ENCODE measurements at regions not wholly inside any gene's neighbourhood (a gene's known extent, or its start where the extent isn't known, plus 50 kb on each side); places are given as distances from the start of the nearest gene placed in this dataset.

DNA sequence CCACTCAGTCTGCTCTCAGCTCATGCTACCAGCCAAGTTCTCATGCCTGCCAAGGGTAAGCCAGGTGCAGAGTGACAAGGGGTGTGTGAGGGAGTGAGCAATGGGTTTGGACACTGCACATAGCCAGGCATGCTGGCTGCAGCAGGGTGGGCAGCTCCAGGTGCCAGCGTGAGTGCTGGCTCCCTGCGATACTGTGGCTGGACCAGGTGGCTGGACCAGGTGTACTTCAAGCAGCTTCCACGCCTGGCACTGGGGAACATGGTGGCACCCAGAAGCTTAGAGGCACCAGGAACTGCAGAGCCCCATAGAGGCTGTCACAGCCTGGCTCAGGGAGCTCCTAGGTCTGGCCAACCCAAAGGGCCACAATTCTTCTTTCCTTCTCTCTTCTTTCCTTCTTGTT, 234.9 kb upstream of the GIMD1 start:
- Histone ChIP-seq H3K27ac (replicated peaks) (no peak overlapping the region), H3K27me3 (ENCODE audit: low read depth) (no peaks in the 10 kb centered on the region), H3K36me3 (no peaks in the 10 kb centered on the region), H3K4me3 (no peak overlapping the region), H3K4me1 (no peaks in the 10 kb centered on the region), H3K9me3 (replicated peaks) (peaks cover 7% of the 10 kb centered on the region)
- no peak for DNase-seq
- TF ChIP-seq, protein P1, sequence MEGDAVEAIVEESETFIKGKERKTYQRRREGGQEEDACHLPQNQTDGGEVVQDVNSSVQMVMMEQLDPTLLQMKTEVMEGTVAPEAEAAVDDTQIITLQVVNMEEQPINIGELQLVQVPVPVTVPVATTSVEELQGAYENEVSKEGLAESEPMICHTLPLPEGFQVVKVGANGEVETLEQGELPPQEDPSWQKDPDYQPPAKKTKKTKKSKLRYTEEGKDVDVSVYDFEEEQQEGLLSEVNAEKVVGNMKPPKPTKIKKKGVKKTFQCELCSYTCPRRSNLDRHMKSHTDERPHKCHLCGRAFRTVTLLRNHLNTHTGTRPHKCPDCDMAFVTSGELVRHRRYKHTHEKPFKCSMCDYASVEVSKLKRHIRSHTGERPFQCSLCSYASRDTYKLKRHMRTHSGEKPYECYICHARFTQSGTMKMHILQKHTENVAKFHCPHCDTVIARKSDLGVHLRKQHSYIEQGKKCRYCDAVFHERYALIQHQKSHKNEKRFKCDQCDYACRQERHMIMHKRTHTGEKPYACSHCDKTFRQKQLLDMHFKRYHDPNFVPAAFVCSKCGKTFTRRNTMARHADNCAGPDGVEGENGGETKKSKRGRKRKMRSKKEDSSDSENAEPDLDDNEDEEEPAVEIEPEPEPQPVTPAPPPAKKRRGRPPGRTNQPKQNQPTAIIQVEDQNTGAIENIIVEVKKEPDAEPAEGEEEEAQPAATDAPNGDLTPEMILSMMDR (IDR thresholded peaks at IDR 0.05; ENCODE audit: borderline replicate concordance): no peak
- intact Hi-C loops (cut with micrococcal nuclease): no loop called here

DNA sequence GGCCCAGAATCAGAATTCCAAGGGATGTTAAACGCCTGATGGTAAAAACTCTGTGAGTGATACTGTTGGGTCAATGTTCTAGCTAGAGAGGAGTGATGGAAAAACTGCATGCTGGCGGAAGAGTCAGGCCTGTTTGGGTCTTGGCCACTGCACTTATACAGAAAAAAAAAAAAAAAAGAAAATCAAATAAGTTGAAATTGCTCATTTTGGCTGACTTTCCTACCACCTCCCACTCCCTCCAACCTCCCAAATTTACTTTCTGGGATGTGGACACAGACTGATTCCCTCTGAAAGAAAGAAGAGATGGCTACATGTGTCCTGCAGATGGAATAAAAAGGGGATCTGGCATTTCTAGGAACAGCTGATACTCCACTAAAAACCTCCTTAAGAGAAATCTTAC, 234.1 kb upstream of the GIMD1 start:
- Histone ChIP-seq H3K9me3 (replicated peaks) (peaks cover 7% of the 10 kb centered on the region), H3K27ac (replicated peaks) (no peak overlapping the region), H3K4me3 (no peak overlapping the region), H3K4me1 (no peaks in the 10 kb centered on the region), H3K27me3 (ENCODE audit: low read depth) (no peaks in the 10 kb centered on the region), H3K36me3 (no peaks in the 10 kb centered on the region)
- intact Hi-C loops (cut with micrococcal nuclease): no loop called here
- no peak for DNase-seq
- TF ChIP-seq, protein P1 (IDR thresholded peaks at IDR 0.05; ENCODE audit: borderline replicate concordance): no peak

DNA sequence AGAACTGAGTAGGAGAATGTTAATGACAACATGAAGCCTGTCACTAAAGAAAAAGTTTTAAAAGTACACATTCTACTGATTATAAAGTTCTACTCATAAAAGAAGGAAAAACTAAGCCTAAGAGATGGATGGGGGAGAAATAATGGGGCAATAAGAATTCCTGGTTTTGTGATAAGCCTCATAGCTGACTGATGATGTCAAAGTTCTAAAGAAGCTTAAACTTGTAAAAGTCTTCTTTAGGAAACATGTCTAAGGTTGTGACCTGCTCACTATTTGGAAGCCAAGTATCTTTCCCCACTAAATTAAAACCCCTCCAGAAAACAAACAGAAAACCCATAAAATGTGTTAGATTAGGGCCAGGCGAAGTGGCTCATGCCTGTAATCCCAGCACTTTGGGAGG, 232.9 kb upstream of the GIMD1 start:
- H3K4me3 ChIP-seq: no peak overlapping the region
- H3K36me3 ChIP-seq: no peaks in the 10 kb centered on the region
- DNase-seq: no peak
- TF ChIP-seq, protein P1 (IDR thresholded peaks at IDR 0.05; ENCODE audit: borderline replicate concordance): no peak
- no peak overlapping the region for H3K27ac ChIP-seq (replicated peaks)
- intact Hi-C loops (cut with micrococcal nuclease): no loop called here
- no peaks in the 10 kb centered on the region for H3K27me3 ChIP-seq (ENCODE audit: low read depth)
- peaks cover 7% of the 10 kb centered on the region for H3K9me3 ChIP-seq (replicated peaks)
- no peaks in the 10 kb centered on the region for H3K4me1 ChIP-seq

DNA sequence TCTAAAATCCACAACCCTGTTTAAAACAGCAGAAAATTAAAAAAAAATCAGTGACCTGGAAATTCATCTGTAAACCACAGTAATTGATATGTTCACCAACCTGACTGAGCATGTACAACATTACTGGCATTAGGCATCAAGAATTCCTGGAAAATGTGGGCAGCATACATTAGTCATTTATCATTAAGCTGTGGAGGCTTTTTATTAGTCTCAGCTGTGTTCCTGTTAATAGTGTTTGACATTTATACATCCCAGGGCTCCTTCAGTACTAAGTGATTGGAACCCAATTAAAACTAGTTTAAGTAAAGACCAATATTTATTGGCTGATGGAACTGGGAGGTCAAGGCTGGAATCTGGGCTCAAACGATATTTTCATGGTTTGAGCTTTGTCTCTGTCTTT, 227.3 kb upstream of the GIMD1 start:
- Histone ChIP-seq H3K9me3 (replicated peaks) (no peaks in the 10 kb centered on the region), H3K27ac (replicated peaks) (no peak overlapping the region), H3K4me1 (no peaks in the 10 kb centered on the region), H3K27me3 (ENCODE audit: low read depth) (no peaks in the 10 kb centered on the region), H3K36me3 (no peaks in the 10 kb centered on the region), H3K4me3 (no peak overlapping the region)
- no peak for DNase-seq
- intact Hi-C loops (cut with micrococcal nuclease): no loop called here
- TF ChIP-seq, protein P1 (IDR thresholded peaks at IDR 0.05; ENCODE audit: borderline replicate concordance): no peak

DNA sequence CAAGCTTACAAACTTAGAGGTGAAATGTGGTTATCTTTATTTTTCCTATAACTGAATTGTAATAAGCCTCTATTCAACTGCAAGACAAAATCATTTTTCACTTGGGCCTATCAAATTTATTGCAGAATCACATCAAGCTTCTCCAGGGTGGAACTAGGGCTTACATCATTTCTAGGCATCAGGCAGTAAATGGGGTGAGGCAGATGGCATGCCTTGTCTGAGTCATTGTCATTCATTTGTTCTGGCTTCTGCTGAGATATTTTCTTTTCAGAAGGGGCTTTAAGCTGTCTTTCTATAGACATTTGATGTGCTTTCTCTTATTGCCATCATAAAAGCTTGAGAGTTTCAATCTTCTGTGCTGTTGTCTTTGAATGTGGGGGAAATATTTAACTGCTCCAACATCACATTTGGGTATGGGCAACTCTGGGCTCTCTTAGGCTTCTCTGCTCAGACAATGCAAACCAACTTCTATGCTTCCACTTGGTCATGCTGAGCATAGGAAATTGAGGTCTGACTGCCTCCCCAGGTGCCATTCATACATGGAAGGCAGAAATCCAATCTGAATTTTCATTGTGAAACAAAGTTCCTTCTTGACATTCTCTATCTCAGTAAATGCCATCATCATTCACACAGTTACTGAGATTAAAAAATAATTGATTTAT, 225.8 kb upstream of the GIMD1 start:
- Histone ChIP-seq H3K36me3 (no peaks in the 10 kb centered on the region), H3K4me1 (no peaks in the 10 kb centered on the region), H3K27ac (replicated peaks) (no peak overlapping the region), H3K9me3 (replicated peaks) (no peaks in the 10 kb centered on the region), H3K4me3 (no peak overlapping the region), H3K27me3 (ENCODE audit: low read depth) (no peaks in the 10 kb centered on the region)
- no peak for DNase-seq
- TF ChIP-seq, protein P1 (IDR thresholded peaks at IDR 0.05; ENCODE audit: borderline replicate concordance): no peak
- intact Hi-C loops (cut with micrococcal nuclease): no loop called here
